ENCODE measurements at regions not wholly inside any gene's neighbourhood (a gene's known extent, or its start where the extent isn't known, plus 50 kb on each side); places are given as distances from the start of the nearest gene placed in this dataset.

DNA sequence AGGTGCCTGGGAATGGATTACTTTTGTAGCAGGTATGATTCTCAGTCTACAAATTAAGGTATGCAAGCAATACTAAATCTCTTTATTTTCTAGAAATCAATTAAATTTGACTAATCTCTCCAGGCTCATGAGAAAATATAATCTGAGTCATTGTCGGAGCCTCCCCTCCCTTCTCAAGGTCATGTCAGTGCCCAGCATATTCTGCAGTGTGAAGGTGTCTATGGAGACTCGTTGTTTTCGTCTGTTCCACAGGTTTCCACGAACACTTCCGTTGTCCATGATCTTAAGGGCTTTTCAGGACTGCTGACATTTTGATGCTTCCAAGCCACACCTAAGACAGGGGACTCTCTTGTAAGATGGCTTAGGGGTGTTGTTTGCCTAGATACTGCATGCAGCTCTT, 56.6 kb upstream of the SCOC start:
- DNase-seq = no peak

DNA sequence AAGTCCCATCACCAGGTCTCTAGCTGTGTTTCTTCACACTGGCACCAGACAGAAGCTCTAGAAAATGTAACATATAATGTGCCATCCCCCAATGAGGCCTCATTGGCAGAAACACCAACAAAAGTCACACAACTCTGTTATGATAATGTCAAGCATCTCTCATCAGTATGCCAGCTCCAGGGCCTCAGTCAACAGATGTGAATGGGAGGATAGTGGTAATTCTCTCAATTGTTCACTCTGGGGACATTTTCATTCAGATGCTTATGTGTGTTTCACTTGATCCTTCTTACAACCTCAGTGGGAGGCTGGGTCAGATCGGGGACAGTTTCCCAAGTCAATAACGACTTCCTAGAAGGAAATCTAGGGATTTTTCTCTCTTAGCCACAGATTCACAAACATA, 57.5 kb upstream of the SCOC start:
- no peak for DNase-seq

- DNase-seq = no peak
Measured at GRCh38 chr4:140315438-140315837, 58.0 kb upstream of the SCOC start.

DNA sequence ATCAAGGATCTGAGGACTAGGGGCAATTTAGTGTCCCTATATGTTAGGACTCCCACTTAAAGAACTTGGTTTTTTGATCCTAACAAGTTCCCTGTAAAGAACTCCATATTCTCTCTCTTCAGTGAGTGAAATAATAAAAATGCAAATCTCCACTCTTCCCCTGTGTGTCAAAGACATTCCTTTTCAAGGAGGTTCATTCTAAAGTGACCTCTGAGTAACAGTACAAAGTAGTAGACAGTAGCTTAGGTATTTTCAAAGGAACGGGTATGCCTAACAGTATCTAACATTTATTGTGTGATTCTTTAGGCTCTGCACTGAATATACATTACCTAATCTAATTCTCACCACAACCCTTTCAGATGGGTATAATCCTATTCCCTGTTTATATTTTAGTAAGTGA, 58.4 kb upstream of the SCOC start:
- DNase-seq = no peak

- no peak for DNase-seq
Measured at GRCh38 chr4:140312100-140312499, 61.3 kb upstream of the SCOC start.

DNA sequence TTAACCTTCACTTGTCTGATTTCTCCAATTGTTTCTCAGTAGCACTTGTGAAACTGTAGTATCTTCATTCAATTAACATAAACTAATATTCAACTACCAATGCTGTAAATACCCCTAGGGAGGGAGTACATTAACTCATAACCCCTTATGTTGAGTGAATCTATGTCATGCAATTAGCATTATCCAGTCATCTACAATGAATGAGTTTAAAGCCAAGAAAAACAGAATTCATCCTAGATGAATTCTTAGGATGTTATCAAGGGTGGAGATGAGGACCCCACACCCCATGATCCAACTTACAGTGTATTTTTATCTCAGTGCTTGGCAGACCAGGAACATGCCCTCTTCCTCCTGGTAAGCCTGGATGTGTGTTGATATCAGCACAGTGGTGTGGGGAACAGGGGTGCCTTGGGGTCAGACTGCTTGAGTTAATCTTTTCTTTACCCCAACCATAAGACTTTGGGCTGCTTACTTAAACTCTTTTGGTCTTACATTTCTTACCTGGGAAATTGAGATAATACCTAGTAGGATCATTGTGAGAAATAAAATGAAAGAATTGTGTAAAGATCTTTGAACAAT, 62.1 kb upstream of the SCOC start:
- no peak for DNase-seq

- no peak for DNase-seq
Measured at GRCh38 chr4:140309124-140309870, 64.1 kb upstream of the SCOC start.

DNA sequence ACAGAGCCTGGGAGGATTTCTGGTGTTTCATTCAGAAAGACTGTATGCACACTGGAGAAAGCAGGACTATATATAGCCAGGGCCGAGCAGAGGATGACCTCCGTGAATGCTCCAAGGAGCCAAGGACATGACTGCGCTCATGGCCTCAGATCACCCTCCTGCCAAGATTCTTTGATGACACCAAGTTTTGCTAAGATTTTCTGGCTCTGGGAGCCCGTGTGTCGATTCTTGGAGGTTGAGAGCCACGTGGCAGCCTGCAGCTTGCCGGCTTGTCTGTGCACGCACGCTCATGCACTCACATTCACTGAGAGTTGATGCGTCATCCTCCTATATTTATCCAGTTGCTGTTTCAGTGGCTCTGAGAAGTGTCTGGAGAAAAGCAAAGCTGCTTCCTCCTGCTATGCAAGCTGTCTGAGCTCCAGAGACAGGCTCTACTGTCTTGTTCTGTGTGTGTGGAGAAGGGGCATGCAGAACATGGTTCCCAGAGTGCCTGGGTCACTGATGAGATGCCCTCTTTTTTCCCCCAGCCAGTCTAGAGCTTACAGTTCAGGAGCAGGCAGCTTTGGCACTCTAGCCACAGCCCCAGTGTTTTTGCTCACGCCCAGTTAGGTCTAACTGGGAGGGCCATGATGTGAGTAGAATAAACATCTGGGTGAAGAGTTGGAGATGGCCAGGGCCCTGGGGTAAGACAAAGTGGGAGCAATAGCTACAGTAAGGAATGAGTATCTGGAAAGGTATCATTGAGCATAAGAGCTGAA, 64.9 kb upstream of the SCOC start:
- DNase-seq = no peak

DNA sequence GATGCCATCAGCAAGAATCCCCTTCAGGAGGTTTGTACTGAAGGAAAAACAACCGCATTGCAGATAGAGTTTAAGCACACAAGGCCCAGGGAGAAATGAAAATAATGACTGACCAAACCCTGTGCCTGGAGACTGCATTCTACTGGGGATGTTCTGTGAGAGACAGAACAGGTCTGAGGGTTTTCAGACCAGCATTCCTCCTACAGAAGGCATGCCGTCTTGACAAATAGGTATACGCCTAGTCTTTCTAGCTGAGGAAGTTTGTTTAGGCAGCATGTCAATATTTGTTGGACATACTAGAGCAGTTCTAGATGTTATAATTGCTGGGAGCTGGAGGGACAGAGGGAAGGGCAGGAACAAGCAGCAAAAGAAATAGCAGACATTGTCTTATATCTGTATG, 68.4 kb upstream of the SCOC start:
- no peak for DNase-seq

DNA sequence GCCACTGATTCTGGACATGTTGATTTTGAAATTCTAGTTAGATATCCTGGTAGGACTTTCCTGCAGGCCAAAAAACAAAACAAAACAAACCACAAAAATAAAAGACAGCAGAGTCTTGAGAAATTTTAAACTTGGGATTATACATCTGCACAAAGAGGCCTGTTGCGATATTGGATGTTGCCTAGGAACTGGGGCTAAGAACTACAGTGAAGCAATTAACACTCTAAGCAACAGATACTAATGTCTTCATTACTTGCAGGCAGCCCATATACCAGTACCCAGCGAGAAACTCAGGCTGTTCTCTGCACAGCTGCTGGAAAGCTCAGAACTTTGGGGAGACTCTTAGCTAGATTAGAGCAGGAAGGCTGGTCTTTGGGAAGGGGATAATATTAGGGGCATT, 69.1 kb upstream of the SCOC start:
- no peak for DNase-seq

- no peak for DNase-seq
Measured at GRCh38 chr4:140302151-140302859, 71.1 kb upstream of the SCOC start.

DNA sequence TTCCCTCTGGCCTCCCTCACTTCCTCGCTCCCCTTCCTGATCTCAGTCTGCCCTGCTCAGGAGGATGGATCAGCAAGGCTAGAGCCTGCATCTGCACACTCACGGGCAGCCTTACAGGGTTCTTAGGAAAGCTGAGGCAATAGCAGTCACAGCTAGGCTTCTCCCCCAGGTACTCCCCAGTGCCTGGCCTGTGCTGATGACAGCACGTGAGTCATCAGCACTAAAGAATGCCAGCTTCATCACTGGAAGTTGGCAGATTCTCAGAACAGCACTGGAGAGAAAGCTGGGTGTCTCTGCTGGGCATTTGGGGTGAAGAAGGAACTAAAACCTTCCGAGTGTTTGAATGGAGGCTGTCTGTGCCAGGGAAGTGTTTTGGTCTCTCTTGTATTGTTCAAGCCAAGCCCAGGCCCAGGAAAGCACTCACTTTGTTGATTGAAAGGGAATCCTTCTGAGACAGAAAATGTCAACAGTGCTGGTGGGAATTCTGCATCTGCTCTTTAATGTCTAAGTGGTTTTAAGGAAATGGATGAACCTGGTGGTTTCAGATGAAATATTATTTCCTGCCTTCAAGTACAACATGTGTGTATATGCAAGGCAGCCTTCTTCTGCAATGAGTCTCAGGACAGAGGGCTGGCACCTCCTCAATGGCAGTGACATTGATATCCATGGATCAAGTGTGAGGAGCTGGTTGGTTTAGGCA, 73.0 kb upstream of the SCOC start:
- DNase-seq = no peak

GRCh38 chr4:140298001-140298400, 75.4 kb upstream of the SCOC start:
- no peak for DNase-seq

GRCh38 chr4:140297221-140297570, 76.2 kb upstream of the SCOC start:
- no peak for DNase-seq

- no peak for DNase-seq
Measured at GRCh38 chr4:140296335-140297220, 76.9 kb upstream of the SCOC start.

- DNase-seq = no peak
Measured at GRCh38 chr4:140293979-140294378, 79.5 kb upstream of the SCOC start.

DNA sequence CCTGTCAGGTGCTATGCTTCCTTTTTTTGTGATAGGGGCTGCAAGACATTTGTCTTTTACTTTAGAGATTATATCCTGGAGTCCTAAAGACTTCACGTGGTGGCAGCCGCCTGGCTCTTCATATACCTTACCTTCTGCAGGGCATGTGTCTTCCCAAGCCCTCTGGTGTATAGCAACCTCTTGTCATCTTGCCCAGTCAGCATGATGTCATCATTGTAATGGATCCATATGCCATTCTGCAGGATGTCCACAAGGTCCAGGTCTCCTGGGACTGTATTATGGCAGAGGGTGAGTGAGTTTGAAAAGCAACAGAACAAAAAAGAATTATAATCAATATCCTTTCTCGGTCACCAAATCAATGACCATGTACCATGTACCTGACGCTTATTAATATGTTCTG, 82.2 kb upstream of the SCOC start:
- no peak for DNase-seq

- DNase-seq = no peak
Measured at GRCh38 chr4:140289486-140289885, 84.0 kb upstream of the SCOC start.

DNA sequence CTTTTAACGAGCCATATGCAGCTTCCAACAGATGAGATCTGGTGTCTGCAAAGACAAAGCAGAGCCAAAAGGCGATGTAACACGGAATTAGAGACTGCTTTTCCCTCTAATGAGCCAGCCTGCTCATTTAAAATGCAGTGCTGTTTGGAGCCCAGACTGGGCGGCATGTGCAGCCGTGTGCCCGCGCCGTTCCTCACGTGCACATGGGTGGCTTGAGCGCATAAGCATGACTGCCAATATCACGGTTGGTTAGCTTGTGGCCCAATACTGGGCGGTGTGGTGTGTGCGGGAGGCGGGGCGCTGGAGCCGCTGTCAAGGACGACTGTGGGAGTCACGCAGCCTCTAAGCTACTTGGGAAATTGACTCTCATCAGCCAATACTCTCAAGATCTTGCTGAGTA, 87.0 kb upstream of the SCOC start:
- DNase-seq = no peak

GRCh38 chr4:140284456-140284855, 89.0 kb upstream of the SCOC start:
- no peak for DNase-seq

DNA sequence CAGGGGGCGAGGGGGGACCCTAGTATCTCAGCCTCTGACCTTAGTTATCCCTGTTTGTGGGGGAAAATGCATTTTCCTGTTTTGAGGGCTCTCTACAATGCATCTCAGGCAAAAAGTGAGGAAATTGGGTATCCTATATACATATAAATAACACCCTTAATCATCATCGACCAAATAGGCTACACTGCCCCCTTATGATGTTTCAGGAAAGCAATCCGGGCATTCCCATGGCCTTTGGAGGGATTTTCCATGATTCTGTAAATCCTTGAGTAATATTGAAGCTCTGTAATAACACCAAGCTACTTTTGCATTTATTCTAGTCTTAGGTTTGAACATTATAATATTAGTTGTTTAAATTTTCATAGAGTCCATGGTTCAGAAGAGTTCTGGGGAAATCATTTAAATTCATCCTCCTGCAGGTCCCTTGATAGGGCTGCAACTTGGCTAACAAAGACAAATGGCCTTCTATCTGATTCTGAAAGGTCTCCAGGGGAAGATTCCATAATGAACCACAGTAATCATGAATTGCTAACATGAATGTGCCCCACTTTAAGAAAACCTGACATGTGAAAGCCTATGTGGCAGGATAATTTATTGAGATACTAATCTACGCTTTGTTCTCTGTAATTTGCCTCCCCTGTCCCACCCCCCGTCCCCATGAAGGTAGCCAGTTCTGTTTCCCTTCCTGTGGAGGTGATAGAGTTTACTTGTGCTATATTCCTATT, 91.5 kb upstream of the SCOC start:
- no peak for DNase-seq

All from activated CD4-positive, alpha-beta T cell treated with anti-CD3 and anti-CD28 coated beads, Interleukin-2, amount 50 U/mL, for 16 hours (primary cell).